ENCODE measurements at regions not wholly inside any gene's neighbourhood (a gene's known extent, or its start where the extent isn't known, plus 50 kb on each side); places are given as distances from the start of the nearest gene placed in this dataset.

DNA sequence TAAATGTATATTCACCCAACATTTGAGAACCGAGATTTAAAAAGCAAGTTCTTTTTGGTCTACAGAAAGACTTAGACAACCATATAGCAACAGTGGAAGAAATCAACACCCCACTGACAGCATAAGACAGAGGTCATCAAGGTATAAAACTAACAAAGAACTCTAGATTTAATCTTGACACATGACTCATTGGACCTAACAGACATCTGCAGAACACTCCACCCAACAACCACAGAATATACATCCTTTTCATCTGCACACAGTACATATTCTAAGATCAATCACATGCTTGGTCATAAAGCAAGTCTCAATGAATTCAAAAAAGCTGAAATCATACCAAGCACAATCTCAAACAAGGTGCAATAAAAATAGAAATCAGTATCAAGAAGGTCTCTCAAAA, 65.8 kb downstream of the SPIN4 start:
- ATAC-seq (no peak), DNase-seq (no peak)
- TF ChIP-seq, protein P1, sequence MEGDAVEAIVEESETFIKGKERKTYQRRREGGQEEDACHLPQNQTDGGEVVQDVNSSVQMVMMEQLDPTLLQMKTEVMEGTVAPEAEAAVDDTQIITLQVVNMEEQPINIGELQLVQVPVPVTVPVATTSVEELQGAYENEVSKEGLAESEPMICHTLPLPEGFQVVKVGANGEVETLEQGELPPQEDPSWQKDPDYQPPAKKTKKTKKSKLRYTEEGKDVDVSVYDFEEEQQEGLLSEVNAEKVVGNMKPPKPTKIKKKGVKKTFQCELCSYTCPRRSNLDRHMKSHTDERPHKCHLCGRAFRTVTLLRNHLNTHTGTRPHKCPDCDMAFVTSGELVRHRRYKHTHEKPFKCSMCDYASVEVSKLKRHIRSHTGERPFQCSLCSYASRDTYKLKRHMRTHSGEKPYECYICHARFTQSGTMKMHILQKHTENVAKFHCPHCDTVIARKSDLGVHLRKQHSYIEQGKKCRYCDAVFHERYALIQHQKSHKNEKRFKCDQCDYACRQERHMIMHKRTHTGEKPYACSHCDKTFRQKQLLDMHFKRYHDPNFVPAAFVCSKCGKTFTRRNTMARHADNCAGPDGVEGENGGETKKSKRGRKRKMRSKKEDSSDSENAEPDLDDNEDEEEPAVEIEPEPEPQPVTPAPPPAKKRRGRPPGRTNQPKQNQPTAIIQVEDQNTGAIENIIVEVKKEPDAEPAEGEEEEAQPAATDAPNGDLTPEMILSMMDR (IDR thresholded peaks at IDR 0.05 in 4 of 5, conservative IDR thresholded peaks at IDR 0.05 in 1 of 5), result no peak
- no peak for TF ChIP-seq POLR2A (IDR thresholded peaks at IDR 0.05)
- Histone ChIP-seq H3K4me3 (no peak overlapping the region), H3K27me3 (no peaks in the 10 kb centered on the region), H3K4me1 (no peaks in the 10 kb centered on the region), H3K36me3 (no peaks in the 10 kb centered on the region), H3K9me3 (no peaks in the 10 kb centered on the region), H3K27ac (no peak overlapping the region)
- intact Hi-C loops (cut with DNase I; ENCODE audit: low total_unique reads), result no loop called here
- in situ Hi-C loops (cut with MboI; ENCODE audit: low sequenced_read_pairs in 4 of 4), result no loop called here

DNA sequence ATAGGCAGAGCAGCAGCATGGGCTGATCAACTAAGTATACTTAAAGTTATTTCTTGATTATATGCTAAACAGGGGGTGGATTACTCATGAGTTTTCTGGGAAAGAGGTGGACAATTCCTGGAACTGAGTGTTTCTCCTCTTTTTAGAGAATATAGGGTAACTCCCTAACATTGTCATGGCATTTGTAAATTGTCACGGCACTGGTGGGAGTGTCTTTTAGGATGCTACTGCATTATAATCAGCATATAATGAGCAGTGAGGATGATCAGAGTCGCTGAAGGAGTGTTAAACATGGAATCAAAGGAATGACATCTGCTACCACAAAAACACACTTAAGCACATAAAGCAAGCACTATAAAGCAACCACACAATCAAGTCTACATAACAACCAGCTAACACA, 66.5 kb downstream of the SPIN4 start:
- H3K4me3 ChIP-seq, result no peak overlapping the region
- H3K4me1 ChIP-seq, result no peaks in the 10 kb centered on the region
- ATAC-seq, result no peak
- in situ Hi-C loops (cut with MboI; ENCODE audit: low sequenced_read_pairs in 4 of 4) (no loop called here), intact Hi-C loops (cut with DNase I; ENCODE audit: low total_unique reads) (no loop called here)
- H3K27me3 ChIP-seq, result no peaks in the 10 kb centered on the region
- TF ChIP-seq, protein P1 (IDR thresholded peaks at IDR 0.05 in 4 of 5, conservative IDR thresholded peaks at IDR 0.05 in 1 of 5), result no peak
- no peak for TF ChIP-seq POLR2A (IDR thresholded peaks at IDR 0.05)
- H3K36me3 ChIP-seq, result no peaks in the 10 kb centered on the region
- no peak overlapping the region for H3K27ac ChIP-seq
- no peak for DNase-seq
- no peaks in the 10 kb centered on the region for H3K9me3 ChIP-seq

DNA sequence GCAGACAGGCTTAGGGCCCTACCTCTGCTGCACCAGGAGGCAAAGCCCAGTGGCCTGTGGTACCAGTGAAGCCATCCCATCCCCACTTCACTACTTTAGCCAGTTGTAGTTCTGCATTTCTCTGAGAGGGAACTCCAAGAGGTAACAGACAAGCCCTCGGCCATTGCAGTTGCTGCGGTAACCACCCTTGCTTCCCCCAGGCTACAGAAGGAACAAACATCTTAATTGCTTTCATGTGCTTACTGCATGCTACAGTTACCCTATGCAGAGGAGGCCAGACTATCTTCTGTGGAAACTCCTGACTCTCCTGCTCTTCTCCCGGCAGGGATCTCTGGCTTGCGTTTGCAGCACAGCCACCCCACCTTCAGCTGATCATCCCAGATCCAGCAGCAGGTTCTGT, 67.8 kb downstream of the SPIN4 start:
- Histone ChIP-seq H3K27me3 (no peaks in the 10 kb centered on the region), H3K4me1 (no peaks in the 10 kb centered on the region), H3K9me3 (no peaks in the 10 kb centered on the region), H3K27ac (no peak overlapping the region), H3K36me3 (no peaks in the 10 kb centered on the region), H3K4me3 (no peak overlapping the region)
- ATAC-seq (no peak), DNase-seq (no peak)
- intact Hi-C loops (cut with DNase I; ENCODE audit: low total_unique reads) (no loop called here), in situ Hi-C loops (cut with MboI; ENCODE audit: low sequenced_read_pairs in 4 of 4) (no loop called here)
- TF ChIP-seq, protein P1 (IDR thresholded peaks at IDR 0.05 in 4 of 5, conservative IDR thresholded peaks at IDR 0.05 in 1 of 5), result no peak
- no peak for TF ChIP-seq POLR2A (IDR thresholded peaks at IDR 0.05)

DNA sequence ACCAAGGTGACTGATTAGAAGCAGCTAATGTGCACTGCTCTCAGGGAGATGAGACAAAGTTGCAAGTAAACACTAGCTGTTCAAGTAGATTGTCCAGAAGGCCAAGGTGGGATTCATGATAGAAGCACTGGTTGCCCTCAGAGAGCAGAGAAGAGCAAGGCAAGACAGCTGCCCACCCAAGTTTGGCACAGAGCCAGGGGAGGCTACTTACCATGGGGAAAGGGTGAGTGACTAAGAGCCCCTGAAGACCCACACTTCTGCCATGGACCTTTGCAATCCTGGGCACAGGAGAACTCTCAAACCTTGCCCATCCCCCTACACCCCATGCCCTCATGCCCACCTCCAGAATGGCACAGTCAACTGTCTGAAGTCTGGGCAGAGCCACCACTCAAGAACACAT, 68.3 kb downstream of the SPIN4 start:
- intact Hi-C loops (cut with DNase I; ENCODE audit: low total_unique reads), result no loop called here
- no peaks in the 10 kb centered on the region for H3K36me3 ChIP-seq
- in situ Hi-C loops (cut with MboI; ENCODE audit: low sequenced_read_pairs in 4 of 4), result no loop called here

DNA sequence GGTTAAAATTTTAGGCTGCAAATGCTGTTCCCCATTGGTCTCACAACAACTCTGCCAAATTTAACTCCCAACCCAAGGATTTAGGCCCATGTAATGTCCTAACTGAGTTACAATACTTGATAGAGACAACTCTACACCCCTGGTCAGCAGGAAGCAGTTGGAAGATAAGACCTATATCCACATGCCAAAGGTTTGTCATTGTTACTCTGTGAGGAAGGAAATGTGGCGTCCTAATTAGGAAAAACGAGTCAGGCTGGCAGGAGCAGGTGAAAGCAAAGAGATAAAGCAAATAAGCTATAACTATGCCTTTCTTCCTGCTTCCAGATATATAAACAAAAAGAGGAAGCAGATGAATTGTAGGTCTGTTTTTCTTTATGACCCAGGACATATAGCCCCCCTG, 69.1 kb downstream of the SPIN4 start:
- DNase-seq (no peak), ATAC-seq (no peak)
- H3K4me1 ChIP-seq, result no peaks in the 10 kb centered on the region
- H3K27me3 ChIP-seq, result no peaks in the 10 kb centered on the region
- in situ Hi-C loops (cut with MboI; ENCODE audit: low sequenced_read_pairs in 4 of 4), result no loop called here
- no peak for TF ChIP-seq POLR2A (IDR thresholded peaks at IDR 0.05)
- TF ChIP-seq, protein P1 (IDR thresholded peaks at IDR 0.05 in 4 of 5, conservative IDR thresholded peaks at IDR 0.05 in 1 of 5), result no peak
- no peak overlapping the region for H3K27ac ChIP-seq
- no peak overlapping the region for H3K4me3 ChIP-seq
- intact Hi-C loops (cut with DNase I; ENCODE audit: low total_unique reads), result no loop called here
- H3K9me3 ChIP-seq, result no peaks in the 10 kb centered on the region
- H3K36me3 ChIP-seq, result no peaks in the 10 kb centered on the region

More for the DNA sequence above, 68.3 kb downstream of the SPIN4 start:
- TF ChIP-seq, protein P1 (IDR thresholded peaks at IDR 0.05 in 4 of 5, conservative IDR thresholded peaks at IDR 0.05 in 1 of 5), result no peak
- no peak for TF ChIP-seq POLR2A (IDR thresholded peaks at IDR 0.05)
- Histone ChIP-seq H3K27me3 (no peaks in the 10 kb centered on the region), H3K27ac (no peak overlapping the region), H3K4me3 (no peak overlapping the region), H3K9me3 (no peaks in the 10 kb centered on the region), H3K4me1 (no peaks in the 10 kb centered on the region)
- ATAC-seq, result no peak
- DNase-seq, result no peak

All from gastrocnemius medialis (tissue), 4 donors.